GM19043 (cell line): ENCODE measurements at regions not wholly inside any gene's neighbourhood (a gene's known extent, or its start where the extent isn't known, plus 50 kb on each side); places are given as distances from the start of the nearest gene placed in this dataset.

Source experiments
- ATAC-seq: cut with Tn5 transposase; IDR thresholded peaks from one replicate; pipeline ENCODE4 v1.9.1; 2021; ENCODE audit warnings: low read depth; ENCODE audit not compliant: unreplicated experiment

- ATAC-seq, result no peak
Measured at GRCh38 chr16:87067003-87067556, 250.1 kb downstream of the C16orf95 start.

- no peak for ATAC-seq
Measured at GRCh38 chr16:87067836-87068761, 249.1 kb downstream of the C16orf95 start.

GRCh38 chr16:87068762-87069150 is 248.4 kb downstream of the C16orf95 start:
- ATAC-seq, result no peak

GRCh38 chr16:87070657-87071056 is 246.5 kb downstream of the C16orf95 start:
- no peak for ATAC-seq

GRCh38 chr16:87072101-87072500 is 245.1 kb downstream of the C16orf95 start:
- no peak for ATAC-seq

- ATAC-seq, result no peak
Measured at GRCh38 chr16:87074641-87075318, 242.4 kb downstream of the C16orf95 start.

GRCh38 chr16:87075319-87075860 is 241.8 kb downstream of the C16orf95 start:
- ATAC-seq, result no peak

- ATAC-seq, result no peak
Measured at GRCh38 chr16:87076331-87076949, 240.8 kb downstream of the C16orf95 start.

GRCh38 chr16:87076950-87077749 is 240.0 kb downstream of the C16orf95 start:
- no peak for ATAC-seq

GRCh38 chr16:87077750-87078127 is 239.5 kb downstream of the C16orf95 start:
- no peak for ATAC-seq

- no peak for ATAC-seq
Measured at GRCh38 chr16:87080571-87081167, 236.5 kb downstream of the C16orf95 start.

GRCh38 chr16:87085441-87085840 is 231.8 kb downstream of the C16orf95 start:
- ATAC-seq, result no peak

- no peak for ATAC-seq
Measured at GRCh38 chr16:87086156-87086555, 231.0 kb downstream of the C16orf95 start.

- ATAC-seq, result no peak
Measured at GRCh38 chr16:87086575-87086974, 230.6 kb downstream of the C16orf95 start.

GRCh38 chr16:87092958-87093357 is 224.2 kb downstream of the C16orf95 start:
- no peak for ATAC-seq

GRCh38 chr16:87093804-87094555 is 223.2 kb downstream of the C16orf95 start:
- ATAC-seq, result no peak

GRCh38 chr16:87094556-87094865 is 222.7 kb downstream of the C16orf95 start:
- ATAC-seq, result no peak

GRCh38 chr16:87095271-87095670 is 221.9 kb downstream of the C16orf95 start:
- ATAC-seq, result no peak

- no peak for ATAC-seq
Measured at GRCh38 chr16:87096746-87097333, 220.4 kb downstream of the C16orf95 start.
